GM21528 (cell line): ENCODE measurements at regions not wholly inside any gene's neighbourhood (a gene's known extent, or its start where the extent isn't known, plus 50 kb on each side); places are given as distances from the start of the nearest gene placed in this dataset.

Experiments used
- ATAC-seq: cut with Tn5 transposase; IDR thresholded peaks from one replicate; pipeline ENCODE4 v1.9.1; 2021; ENCODE audit warnings: mild to moderate bottlenecking, moderate library complexity; ENCODE audit not compliant: unreplicated experiment, low FRiP score

DNA sequence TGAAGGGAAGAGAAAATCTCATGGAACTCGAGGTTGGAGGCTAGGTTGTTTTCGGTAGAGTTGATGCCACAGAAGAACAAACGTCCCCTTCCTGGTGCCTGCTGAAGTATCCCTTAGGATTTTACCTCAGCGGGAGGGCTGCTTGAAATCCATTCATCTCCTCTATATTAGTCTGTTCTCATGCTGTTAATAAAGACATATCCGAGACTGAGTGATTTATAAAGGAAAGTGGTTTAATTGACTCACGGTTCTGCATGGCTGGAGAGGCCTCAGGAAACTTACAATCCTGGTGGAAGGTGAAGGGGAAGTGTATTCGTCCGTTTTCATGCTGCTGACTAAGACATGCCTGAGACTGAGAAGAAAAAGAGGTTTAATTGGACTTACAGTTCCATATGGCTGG, 413.5 kb downstream of the NPHP4 start:
- no peak for ATAC-seq

DNA sequence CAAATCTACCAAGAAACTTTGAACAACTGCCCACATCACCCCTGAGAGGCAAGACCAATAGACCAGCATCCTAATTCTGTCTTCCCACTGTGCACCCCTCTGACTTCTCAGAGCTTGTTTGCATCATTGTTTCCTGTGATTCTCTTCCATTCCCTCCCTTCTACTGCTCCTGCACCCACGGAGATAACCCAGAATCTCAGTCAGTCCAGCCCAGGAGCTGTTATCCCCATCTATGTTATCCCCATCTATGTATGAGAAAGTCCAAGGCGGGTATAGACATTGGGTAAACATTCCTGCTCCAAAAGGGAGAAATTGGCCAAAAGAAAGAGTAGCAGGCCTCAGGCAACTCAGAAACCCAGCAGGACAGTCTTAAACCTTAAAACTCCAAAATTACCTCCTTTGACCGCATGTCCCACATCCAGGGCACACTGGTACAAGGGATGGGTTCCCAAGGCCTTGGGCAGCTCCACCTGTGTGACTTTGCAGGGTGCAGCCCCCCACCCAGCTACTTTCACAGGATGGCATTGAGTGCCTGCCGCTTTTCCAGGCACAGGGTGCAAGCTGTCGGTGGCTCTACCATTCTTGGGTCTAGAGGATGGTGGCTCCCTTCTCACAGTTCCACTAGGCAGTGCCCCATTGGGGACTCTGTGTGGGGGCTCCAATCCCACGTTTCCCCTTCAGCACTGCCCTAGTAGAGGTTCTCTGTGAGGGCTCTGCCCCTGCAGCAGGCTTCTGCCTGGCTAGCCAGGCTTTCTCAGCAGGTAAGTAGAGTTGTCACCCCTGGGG, 414.8 kb downstream of the NPHP4 start:
- ATAC-seq = no peak

DNA sequence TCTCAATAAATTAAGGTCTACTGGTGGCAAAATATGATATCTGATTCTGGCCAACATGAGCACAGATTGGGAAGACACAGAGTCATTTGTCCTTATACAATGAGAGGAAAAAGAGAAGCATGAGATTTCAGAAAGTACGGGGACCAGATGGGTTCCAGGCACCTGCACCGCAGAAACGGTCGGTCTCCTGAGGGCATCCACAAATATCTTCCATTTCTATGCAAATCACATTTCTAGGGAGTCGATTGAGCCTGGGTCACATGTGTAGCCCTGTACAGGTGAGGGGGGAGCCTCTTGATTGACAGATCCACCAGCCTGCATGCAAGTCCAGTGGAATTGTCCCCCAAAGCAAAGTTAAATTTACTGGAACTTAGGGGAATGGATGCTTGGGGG, 415.6 kb downstream of the NPHP4 start:
- ATAC-seq = no peak

DNA sequence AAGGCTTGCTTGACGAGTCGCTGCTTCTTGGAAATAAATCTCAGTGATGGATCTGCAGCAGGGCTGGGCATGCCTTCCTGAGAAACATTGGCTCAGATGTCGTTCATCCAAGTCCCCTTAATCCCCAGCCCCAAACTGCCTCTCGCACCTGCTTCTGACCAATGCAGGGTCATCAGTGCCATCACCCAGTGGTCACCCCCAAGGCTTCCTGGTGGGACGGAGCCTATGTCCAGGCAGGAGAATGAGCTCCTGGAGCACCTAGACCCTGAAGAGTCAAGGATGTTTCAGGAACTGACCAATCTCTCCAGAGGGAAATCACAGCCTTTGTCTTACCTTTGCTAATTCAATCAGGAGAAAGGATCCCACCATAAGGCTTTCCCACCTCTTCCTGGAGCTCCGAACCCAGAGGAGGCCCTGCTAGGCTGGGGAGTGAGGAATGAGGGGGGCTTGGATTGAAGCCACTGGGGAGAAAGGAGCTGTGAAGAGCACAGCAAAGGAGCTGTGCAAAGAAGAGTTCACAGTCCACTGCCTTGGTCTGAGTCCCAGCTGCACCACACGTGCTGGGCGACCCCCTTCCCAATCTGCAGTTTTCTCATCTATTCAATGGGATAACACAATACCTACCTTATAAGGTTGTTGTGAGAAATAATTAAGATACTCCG, 416.1 kb downstream of the NPHP4 start:
- ATAC-seq = no peak

DNA sequence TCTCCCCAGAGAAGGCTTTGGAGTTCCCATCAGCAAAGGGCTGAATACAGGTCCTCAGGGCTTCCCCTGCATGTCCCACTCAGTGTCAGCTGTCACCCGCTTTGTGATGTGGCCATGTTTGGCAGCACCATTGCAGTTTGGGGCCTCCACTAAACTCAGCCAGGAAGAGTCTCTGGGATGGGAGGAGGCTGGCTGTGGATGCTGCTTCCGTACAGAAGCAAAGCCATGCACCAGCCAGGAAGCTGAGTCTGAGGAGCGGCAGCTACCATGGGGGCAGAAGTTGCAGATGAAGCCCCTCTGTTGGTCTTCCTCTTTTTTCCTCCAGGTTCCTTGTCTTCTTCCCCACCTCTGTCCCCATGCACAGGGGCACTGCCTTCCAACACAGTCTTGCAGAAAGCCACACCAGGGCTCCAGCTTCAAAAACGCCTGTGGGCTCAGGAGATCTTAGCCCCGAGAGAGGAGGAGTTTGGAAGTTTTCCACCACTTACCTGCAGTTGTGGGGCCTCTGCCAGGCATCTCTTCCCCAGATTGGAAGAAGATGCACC, 416.8 kb downstream of the NPHP4 start:
- ATAC-seq = no peak

DNA sequence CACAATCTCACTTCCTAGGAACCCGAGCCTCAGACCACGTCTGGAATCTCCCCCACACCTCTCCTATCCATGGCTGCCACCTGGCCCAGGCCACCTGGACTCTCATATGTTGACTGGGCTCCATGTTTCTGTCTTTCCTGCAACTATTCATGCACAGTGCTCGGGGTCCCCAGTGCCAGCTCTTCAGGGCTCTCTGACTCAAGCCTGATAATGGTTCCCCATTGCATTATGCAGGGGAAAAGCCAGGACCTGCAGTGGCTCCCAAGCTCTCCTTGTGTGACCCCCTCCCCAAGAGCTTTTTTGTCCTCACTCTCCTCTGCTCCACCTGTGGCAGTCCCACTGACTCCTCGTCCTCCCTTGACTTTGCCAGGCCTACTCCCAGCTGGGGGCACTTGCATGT, 417.6 kb downstream of the NPHP4 start:
- ATAC-seq = no peak

DNA sequence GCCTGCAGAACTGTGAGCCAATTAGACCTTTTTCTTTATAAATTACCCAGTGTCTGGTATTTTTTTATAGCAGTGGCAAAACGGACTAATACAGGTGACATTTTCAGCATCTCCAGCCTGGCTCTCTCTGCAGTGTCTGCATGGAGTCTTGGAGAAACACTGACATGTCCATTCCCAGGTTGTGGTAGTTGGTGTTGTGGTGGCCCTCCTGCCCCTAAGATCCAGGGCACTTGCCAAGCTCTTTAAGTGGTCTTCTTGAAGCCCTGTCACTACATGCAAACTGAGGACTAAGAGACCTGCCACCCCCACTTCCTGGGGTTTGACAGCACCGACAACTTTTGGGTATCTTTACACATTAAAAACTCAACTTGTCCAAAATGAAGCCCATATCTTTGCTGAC, 419.4 kb downstream of the NPHP4 start:
- no peak for ATAC-seq

DNA sequence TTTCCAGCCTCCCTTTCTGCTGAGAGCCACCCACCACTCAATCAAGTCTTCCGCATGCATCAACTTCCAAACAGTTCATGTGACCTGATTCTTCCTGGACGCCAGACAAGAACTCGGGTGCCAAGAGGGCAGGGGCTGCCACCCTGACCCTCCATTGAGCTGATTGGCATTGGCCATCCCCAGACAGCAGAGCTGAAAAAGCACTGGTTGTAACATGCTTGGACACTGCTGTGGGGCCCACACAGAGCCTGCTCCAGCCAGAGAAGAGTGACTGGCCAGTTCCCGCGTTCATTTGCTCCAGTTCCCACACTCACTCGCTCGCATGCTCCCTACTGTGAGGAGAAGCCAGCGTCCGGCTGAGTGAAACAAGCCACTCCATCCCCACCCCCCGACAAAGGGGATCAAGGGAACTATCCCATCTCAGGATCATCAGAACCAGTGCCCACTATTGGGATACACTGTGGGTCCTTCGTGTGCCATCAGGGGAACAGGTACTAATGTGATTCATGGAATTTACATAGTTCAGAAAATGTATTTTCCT, 420.3 kb downstream of the NPHP4 start:
- no peak for ATAC-seq

DNA sequence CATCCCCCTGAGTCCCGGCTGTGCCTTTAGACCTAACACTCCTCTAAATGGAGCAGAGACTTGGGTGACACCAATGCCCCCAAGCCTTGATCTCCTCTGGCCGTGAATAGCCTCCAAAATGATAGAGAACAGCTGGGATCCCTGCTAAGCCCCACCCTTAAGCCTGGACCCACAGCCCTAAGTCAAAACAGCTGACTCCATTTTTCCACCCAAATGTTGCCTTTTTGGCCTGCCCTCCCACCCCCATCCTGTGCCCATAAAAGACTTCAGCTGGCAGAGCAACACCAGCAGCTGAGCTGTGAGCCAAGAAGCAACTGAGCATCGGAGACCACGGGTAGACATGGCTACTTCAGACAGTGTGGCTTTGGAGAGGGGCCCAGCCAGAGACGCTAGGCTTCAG, 420.8 kb downstream of the NPHP4 start:
- no peak for ATAC-seq

DNA sequence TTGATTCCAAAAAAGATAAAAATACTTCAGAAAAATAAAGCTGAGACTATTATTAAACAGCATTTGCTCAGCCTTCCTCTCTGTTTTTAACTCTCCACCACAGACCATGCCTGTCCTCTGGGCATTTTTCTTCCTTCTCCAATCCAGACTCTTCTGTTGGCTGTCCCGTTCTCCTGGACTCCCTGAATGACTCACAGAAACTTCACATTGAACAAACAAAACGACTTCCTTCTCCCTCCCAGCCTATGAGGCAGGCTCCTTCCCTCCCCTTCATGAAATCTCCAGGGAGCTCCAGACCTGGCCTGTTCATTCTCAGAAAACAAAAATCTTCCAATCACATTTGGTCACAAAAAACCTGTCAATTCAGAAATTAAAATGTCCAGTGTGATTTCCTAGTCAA, 421.3 kb downstream of the NPHP4 start:
- ATAC-seq = no peak

DNA sequence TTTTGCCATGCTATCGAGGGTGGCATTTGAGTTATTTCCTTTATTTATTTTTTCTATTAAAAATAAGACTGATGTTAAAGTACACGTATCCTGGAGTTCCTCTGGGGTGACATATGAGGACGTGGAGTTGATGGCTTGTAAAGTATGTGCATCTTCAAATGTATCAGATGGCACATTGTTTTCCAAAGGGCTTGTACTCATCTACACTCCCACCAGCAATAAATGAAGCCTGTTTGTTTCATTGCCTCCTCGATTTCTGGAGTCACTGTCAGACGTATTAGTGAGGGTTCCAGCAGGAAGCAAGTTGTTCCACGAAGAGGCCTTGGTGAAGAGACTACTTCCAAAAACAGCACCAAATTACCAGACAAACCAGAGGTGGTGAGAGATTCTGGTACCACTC, 423.9 kb downstream of the NPHP4 start:
- no peak for ATAC-seq

DNA sequence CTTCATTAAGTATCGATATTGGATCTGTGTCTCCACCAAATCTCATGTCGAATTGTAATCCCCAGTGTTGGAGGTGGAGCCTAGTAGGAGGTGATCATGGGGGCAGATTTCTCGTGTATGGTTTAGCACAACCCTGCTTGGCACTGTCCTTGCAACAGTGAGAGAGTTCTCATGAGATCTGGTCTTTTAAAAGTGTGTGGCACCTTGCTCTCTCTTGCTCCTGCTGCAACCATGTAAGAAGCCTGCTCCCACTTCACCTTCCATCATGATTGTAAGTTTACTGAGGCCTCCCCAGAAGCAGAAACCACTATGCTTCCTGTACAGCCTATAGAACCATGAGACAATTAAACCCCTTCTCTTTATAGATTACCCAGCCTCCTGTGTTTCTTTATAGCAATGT, 424.4 kb downstream of the NPHP4 start:
- no peak for ATAC-seq

DNA sequence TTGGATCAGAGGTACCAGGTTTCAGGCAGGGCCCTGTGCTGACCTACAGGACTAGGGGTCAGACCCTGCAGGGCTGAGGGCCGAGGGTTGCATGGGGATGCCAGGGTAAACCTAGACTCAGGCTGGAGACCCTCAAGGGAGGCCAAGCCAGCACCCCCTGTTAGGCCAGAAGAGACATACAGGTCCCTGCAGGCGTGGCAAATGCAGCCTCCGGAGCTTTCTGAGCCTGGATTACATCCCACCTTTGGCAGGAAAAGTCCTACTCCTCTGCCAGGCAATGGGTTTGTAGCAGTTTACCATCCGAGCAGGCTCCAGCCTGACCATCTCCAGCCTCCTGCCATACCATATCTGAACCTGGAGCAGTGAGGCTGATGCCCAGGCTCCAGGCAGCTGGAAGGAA, 425.3 kb downstream of the NPHP4 start:
- ATAC-seq = no peak

DNA sequence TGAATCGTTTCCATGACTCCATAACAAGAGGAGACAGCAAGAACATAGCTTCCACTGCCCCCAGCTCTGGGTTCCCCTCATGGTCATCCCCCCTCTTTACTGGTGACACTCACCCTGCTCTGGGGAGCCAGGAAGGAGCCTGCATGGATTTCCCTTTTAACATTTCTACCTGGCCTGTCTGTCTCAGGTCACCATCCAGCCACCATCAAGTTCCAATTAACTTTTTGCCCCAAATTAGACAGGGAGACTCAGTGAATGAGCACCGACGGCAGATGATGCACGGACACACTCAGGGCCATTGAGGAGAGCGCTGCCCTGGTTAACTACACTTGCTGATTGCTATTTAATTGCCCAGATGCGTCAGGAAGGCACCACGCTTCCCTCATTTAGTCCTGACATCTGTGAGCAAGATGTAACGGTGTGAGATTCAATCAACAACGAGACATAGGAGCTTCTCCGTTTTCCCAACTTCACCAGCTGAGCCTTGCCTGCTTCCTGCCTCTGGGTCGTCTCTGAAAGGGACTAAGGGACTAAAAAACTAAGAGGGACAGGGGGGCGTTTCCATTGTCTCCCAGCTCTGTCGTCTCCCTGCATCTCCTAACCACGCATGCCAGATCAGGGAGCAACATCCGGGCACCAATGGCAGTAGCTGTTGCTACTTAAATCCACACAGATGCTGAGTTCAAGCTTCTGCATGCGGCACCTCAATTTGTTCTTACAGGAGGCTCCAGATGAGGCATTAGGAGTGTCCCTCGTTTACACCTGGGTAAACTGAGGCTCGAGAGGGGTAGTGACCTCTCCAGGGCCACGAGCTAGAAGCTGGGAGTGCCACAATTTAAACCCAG, 426.7 kb downstream of the NPHP4 start:
- ATAC-seq = no peak

DNA sequence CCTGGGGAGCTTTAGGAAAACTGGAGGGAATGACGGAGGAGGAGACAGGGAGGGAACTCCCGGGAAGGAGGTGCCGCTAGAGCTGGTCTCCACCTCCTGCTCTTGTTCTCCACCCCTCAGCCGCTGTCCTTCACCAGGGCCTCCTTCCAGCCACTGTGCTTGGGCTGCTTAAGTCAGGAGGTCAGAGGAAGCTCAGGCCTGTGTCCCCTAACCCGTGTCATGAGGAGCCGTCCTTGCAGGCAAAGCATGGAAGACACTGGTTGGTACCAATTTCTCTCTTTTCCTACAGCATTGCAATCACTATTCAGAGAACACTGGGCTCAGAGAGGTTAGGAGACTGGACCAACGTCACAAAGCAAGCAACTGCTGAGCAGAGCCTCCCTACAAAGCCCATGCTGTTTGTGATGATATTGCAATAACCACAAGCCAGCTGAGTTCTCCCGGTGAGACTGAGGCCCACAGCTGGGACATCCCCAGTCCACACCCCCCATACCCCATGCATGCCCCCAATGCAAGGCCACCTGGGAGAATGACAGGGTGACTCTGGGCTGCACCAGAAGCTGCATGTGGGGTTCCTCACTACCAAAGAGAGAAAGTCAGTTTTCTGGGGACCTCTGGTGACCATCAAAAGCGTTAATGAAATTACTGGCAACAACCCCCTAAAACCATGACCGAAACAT, 427.5 kb downstream of the NPHP4 start:
- no peak for ATAC-seq

DNA sequence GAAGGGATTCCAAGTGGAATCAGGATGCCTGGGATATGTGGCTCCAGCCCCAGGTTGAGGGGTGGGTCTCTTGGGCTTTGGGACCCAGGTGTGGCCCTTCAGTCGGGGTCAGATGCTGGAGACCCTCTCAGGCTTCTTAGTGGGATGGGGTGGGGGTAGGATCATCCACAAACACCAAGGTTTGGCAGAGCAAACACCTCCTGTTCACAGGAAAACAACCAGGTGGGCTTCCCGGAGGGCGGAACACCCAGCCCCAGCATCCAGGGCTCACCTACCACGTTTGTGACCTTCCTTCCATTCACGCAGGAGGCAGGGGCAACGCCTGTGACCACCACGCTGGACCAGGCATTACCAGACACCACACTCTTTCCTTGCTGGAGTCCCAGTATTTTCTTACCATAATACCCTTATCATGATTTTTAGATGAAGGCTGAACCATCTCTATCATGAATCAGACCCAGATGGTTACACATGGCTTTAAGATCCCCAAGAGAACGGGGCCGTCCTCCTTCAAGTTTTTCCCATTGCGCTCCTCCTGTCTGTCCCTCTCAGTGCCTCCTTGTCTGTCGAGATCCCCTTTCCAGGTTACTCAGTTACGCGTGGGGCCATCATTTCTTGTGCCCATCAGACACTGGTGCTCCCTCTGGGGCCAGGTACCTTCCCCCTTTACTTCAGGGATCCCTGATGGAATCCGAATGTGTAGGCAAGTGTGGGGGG, 428.2 kb downstream of the NPHP4 start:
- no peak for ATAC-seq

DNA sequence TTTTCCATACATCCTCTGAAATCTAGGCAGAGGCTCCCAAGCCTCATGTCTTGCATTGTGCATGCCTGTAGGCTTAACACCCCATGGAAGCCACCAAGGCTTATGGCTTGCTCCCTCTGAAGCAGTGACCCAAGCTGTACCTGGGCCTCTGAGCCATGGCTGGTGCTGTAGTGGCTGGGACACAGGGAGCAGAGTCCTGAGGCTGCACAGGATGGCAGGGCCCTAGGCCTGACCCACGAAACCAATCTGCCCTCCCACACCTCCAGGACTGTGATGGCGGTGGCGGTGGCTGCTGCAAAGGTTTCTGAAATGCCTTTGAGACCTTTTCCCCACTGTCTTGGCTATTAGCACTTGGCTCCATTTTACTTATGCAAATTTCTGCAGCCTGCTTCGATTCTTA, 429.5 kb downstream of the NPHP4 start:
- ATAC-seq = no peak

DNA sequence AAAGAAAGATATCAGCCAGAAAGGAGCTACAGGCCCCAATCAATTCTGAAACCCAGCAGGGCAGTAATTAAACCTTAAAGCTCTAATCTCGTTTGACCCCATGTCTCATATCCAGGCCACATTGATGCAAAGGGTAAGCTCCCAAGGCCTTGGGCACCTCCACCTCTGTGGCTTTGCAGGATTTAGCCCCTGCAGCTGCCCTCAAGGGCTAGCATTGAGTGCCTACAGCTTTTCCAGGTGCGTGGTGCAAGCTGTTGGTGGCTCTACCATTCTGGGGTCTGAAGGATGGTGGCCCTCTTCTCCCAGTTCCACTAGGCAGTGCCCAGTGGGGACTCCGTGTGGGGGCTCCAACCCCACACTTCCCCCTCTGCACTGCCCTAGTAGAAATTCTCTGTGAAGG, 429.9 kb downstream of the NPHP4 start:
- ATAC-seq = no peak

DNA sequence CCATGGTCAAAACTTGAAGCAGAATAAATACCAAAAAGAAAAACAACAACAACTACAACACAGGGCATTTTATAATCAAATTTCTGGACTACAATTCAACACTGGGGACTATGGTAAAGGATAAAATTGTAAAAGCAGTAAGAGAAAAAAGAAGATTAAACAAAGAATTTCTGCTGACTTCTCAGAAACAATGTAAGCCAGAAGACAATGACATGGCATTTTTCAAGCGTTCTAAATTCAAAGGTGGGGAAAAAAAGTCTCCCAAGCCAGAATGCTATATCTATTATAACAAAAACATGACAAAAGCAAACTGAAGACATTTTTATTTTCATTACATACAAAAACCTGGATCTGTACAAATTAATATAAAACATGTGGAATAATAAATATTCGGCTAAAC, 433.1 kb downstream of the NPHP4 start:
- ATAC-seq = no peak

DNA sequence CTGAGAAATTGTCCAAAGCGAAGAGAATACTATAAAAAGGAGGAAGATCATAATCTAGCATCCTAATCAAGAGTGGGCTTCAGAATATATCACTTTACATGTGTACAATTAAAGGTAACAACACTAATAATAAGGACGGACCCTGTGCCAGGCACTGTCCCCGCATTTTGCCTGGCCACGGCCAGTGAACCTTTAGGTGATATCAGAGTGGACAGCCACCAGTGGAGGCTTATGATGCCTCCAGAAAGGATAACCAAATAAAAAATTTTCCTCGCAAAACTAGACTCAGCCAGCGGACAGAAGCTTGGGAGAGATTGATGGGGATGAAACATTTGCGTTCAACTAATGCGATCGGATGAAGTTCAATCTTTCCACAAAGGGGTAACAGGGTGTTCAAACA, 436.4 kb downstream of the NPHP4 start:
- no peak for ATAC-seq
